ENCODE measurements at regions not wholly inside any gene's neighbourhood (a gene's known extent, or its start where the extent isn't known, plus 50 kb on each side); places are given as distances from the start of the nearest gene placed in this dataset. TPM values are rescaled to one million over a fixed set of nuclear protein-coding genes. Genes with fewer than 3 reads are reported as not detected.

- H2AFZ ChIP-seq: no peak overlapping the region
- H4K20me1 ChIP-seq (ENCODE audit: insufficient read depth, poor library complexity, severe bottlenecking): no peaks in the 10 kb centered on the region
- peak overlapping the region; percentile 4 for H3K4me2 ChIP-seq
- H3K9me2 ChIP-seq (replicated peaks; ENCODE audit: insufficient read depth): no peaks in the 10 kb centered on the region
- WGBS (ENCODE audit: low lambda C conversion rate, missing lambda C conversion rate): 96% methylated on average over 3 of the region's 3 CpGs
- peaks cover 47% of the 10 kb centered on the region for H3K4me1 ChIP-seq (ENCODE audit: insufficient read depth)
- no peak for TF ChIP-seq CTCF (IDR thresholded peaks at IDR 0.05; ENCODE audit: poor library complexity)
- no peak for TF ChIP-seq EZH2phosphoT487 (IDR thresholded peaks at IDR 0.05; ENCODE audit: low read depth, severe bottlenecking, unreplicated experiment)
- TF ChIP-seq EZH2 (IDR thresholded peaks at IDR 0.05; ENCODE audit: borderline replicate concordance): no peak
- DNase-seq (ENCODE audit: low spot score): no peak
- H3K4me3 ChIP-seq: no peak overlapping the region
- no peaks in the 10 kb centered on the region for H3K79me2 ChIP-seq
- no peaks in the 10 kb centered on the region for H3K27me3 ChIP-seq
- peak overlapping the region; percentile 77 for H3K27ac ChIP-seq
- no peaks in the 10 kb centered on the region for H3K9me3 ChIP-seq (ENCODE audit: low read depth)
- no peaks in the 10 kb centered on the region for H3K36me3 ChIP-seq (replicated peaks; ENCODE audit: insufficient read depth, low read depth)
These were observed 82.1 kb downstream of the CDC42EP3 start for GRCh38 chr2:37589298-37589697.

- 41% methylated on average over 3 of the region's 3 CpGs for WGBS (ENCODE audit: low lambda C conversion rate, missing lambda C conversion rate)
- peaks cover 41% of the 10 kb centered on the region for H3K4me1 ChIP-seq (ENCODE audit: insufficient read depth)
- H4K20me1 ChIP-seq (ENCODE audit: insufficient read depth, poor library complexity, severe bottlenecking): no peaks in the 10 kb centered on the region
- no peaks in the 10 kb centered on the region for H3K9me2 ChIP-seq (replicated peaks; ENCODE audit: insufficient read depth)
- no peaks in the 10 kb centered on the region for H3K79me2 ChIP-seq
- peak overlapping the region; percentile 77 for H3K27ac ChIP-seq
- TF ChIP-seq EZH2 (IDR thresholded peaks at IDR 0.05; ENCODE audit: borderline replicate concordance): no peak
- no peak for TF ChIP-seq EZH2phosphoT487 (IDR thresholded peaks at IDR 0.05; ENCODE audit: low read depth, severe bottlenecking, unreplicated experiment)
- TF ChIP-seq CTCF (IDR thresholded peaks at IDR 0.05; ENCODE audit: poor library complexity): no peak
- H3K27me3 ChIP-seq: no peaks in the 10 kb centered on the region
- H3K36me3 ChIP-seq (replicated peaks; ENCODE audit: insufficient read depth, low read depth): no peaks in the 10 kb centered on the region
- DNase-seq (ENCODE audit: low spot score): peak; percentile 37
- no peak overlapping the region for H2AFZ ChIP-seq
- no peak overlapping the region for H3K4me3 ChIP-seq
- H3K9me3 ChIP-seq (ENCODE audit: low read depth): no peaks in the 10 kb centered on the region
- peak overlapping the region; percentile 4 for H3K4me2 ChIP-seq
These were observed 81.3 kb downstream of the CDC42EP3 start for GRCh38 chr2:37590119-37590571.

Small RNA genes in the stretch of these regions (small RNA-seq; reads per million reads assigned to genes)
- not detected for gene RNU6-1116P
